ENCODE measurements at regions not wholly inside any gene's neighbourhood (a gene's known extent, or its start where the extent isn't known, plus 50 kb on each side); places are given as distances from the start of the nearest gene placed in this dataset.

- TF ChIP-seq CTCF (IDR thresholded peaks at IDR 0.05; ENCODE audit: low read depth, low read length) (no peak), EZH2phosphoT487 (IDR thresholded peaks at IDR 0.05; ENCODE audit: low read depth) (no peak)
Observed at GRCh38 chr5:117315170-117315569, 740.5 kb upstream of the SEMA6A start.

All from OCI-LY3 (cell line).